HepG2 (cell line): ENCODE measurements at regions not wholly inside any gene's neighbourhood (a gene's known extent, or its start where the extent isn't known, plus 50 kb on each side); places are given as distances from the start of the nearest gene placed in this dataset.

Experiments
- CHD4 ChIP-seq: fragments of 200-600 bp; sonication (generic); IDR thresholded peaks from 2 replicates; pipeline ENCODE4 v1.7.0; 2017; ENCODE audit warnings: mild to moderate bottlenecking, low read length, borderline replicate concordance
- HMG20B ChIP-seq: conservative IDR thresholded peaks from 2 replicates; pipeline ENCODE4 v1.6.1; 2016; ENCODE audit warnings: missing genetic modification reagents, missing compliant biosample characterization
- SP2 ChIP-seq: sonication (generic); formaldehyde crosslinking; IDR thresholded peaks from 2 replicates; pipeline ENCODE4 v1.5.1; 2020; ENCODE audit warnings: mild to moderate bottlenecking, missing genetic modification reagents
- SSRP1 ChIP-seq: IDR thresholded peaks from 2 replicates; pipeline ENCODE4 v1.6.1; 2016; ENCODE audit warnings: control low read depth
- ZSCAN21 ChIP-seq: sonication (generic); formaldehyde crosslinking; IDR thresholded peaks from 2 replicates; pipeline ENCODE4 v1.8.0; 2022; ENCODE audit warnings: mild to moderate bottlenecking, missing genetic modification reagents, moderate library complexity, borderline replicate concordance
- TF ChIP-seq, protein P1 (sequence below): sonication (generic); formaldehyde crosslinking; conservative IDR thresholded peaks from 2 replicates; pipeline ENCODE4 v1.8.1; 2023; ENCODE audit warnings: missing genetic modification reagents
- TF ChIP-seq, protein P2 (sequence below): sonication (generic); formaldehyde crosslinking; conservative IDR thresholded peaks from 2 replicates; pipeline ENCODE4 v1.4.0; 2020; ENCODE audit warnings: mild to moderate bottlenecking, missing genetic modification reagents, moderate library complexity

DNA sequence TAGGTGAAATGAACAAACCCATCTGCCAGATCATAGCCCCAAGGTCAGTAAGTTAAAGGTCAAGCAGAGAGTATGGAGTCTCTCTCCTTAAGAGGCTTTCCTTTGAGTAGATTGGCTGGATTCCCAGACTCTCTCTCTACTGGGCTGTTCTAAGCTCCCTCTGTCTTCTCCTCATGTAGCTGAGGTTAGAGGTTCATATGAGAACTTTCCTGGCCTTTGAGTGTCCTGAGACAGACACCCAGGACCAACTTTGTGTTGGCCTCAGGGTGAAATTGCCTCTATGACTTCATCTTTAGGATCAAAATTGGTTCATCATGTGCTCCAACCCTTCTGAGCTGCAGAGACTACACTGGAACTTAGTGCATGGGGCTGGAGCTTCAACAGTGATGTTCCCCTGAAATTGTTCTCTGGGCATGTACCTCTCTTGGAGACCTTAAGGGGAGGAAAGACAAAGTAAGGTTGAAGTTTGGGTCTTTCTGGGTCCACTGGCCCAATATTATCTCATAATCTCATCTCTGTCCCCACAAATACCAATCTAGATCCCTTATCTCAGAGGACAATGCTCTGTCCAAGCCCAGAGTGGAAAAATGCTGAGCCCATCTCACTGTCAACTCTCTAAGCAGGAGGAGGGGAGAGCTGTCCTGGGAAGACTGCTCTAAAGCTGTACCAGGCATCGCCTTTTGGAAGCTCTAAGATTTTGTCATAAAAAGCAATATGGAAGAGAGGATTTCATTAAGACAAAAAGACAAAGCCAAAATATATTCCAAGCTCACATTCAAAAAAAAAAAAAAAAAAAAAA, 177.3 kb upstream of the ARL4C start (continued):
- TF ChIP-seq, protein P1, sequence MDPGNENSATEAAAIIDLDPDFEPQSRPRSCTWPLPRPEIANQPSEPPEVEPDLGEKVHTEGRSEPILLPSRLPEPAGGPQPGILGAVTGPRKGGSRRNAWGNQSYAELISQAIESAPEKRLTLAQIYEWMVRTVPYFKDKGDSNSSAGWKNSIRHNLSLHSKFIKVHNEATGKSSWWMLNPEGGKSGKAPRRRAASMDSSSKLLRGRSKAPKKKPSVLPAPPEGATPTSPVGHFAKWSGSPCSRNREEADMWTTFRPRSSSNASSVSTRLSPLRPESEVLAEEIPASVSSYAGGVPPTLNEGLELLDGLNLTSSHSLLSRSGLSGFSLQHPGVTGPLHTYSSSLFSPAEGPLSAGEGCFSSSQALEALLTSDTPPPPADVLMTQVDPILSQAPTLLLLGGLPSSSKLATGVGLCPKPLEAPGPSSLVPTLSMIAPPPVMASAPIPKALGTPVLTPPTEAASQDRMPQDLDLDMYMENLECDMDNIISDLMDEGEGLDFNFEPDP (CRISPR knock-in tag) = 0 out of 2 replicates have a peak, but pooled peaks have one; percentile 70
- TF ChIP-seq, protein P2, sequence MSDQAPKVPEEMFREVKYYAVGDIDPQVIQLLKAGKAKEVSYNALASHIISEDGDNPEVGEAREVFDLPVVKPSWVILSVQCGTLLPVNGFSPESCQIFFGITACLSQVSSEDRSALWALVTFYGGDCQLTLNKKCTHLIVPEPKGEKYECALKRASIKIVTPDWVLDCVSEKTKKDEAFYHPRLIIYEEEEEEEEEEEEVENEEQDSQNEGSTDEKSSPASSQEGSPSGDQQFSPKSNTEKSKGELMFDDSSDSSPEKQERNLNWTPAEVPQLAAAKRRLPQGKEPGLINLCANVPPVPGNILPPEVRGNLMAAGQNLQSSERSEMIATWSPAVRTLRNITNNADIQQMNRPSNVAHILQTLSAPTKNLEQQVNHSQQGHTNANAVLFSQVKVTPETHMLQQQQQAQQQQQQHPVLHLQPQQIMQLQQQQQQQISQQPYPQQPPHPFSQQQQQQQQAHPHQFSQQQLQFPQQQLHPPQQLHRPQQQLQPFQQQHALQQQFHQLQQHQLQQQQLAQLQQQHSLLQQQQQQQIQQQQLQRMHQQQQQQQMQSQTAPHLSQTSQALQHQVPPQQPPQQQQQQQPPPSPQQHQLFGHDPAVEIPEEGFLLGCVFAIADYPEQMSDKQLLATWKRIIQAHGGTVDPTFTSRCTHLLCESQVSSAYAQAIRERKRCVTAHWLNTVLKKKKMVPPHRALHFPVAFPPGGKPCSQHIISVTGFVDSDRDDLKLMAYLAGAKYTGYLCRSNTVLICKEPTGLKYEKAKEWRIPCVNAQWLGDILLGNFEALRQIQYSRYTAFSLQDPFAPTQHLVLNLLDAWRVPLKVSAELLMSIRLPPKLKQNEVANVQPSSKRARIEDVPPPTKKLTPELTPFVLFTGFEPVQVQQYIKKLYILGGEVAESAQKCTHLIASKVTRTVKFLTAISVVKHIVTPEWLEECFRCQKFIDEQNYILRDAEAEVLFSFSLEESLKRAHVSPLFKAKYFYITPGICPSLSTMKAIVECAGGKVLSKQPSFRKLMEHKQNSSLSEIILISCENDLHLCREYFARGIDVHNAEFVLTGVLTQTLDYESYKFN (CRISPR knock-in tag) = no peak
- TF ChIP-seq CHD4 = peak; percentile 32; the same call in 1 of the 2 replicates
- TF ChIP-seq SSRP1 (CRISPR knock-in tag) = 0 out of 2 replicates have a peak, but pooled peaks have one; percentile 31
- no peak for TF ChIP-seq HMG20B (CRISPR knock-in tag)
- no peak for TF ChIP-seq ZSCAN21 (CRISPR knock-in tag)
- TF ChIP-seq SP2 = no peak
